Memory B cell (primary cell): ENCODE measurements at regions not wholly inside any gene's neighbourhood (a gene's known extent, or its start where the extent isn't known, plus 50 kb on each side); places are given as distances from the start of the nearest gene placed in this dataset.

Source experiments
- ATAC-seq: fragments of 150-1000 bp; cut with Tn5 transposase; 2 replicates; pipeline ENCODE4 v1.10.0; 2021; ENCODE audit warnings: low read depth, mild to moderate bottlenecking, moderate library complexity
- DNase-seq, 2 donors: peaks; one replicate each; pipeline ENCODE4 v3.0.0; 2022; ENCODE audit warnings: low spot score in 2 of 2
- H3K27ac Mint-ChIP-seq: one replicate; pipeline ENCODE4 v1.8.0; 2022; ENCODE audit warnings: mild to moderate bottlenecking, moderate library complexity, mixed read lengths
- H3K27me3 Mint-ChIP-seq: one replicate; pipeline ENCODE4 v1.8.0; 2022; ENCODE audit warnings: mixed read lengths
- H3K36me3 Mint-ChIP-seq: one replicate; pipeline ENCODE4 v1.8.0; 2022; ENCODE audit warnings: mild to moderate bottlenecking, mixed read lengths
- H3K4me1 Mint-ChIP-seq: one replicate; pipeline ENCODE4 v1.8.0; 2022; ENCODE audit warnings: mixed read lengths
- H3K4me3 Mint-ChIP-seq: one replicate; pipeline ENCODE4 v1.8.0; 2022; ENCODE audit warnings: mild to moderate bottlenecking, moderate library complexity, mixed read lengths
- H3K9me3 Mint-ChIP-seq: one replicate; pipeline ENCODE4 v1.8.0; 2022; ENCODE audit warnings: mixed read lengths

DNA sequence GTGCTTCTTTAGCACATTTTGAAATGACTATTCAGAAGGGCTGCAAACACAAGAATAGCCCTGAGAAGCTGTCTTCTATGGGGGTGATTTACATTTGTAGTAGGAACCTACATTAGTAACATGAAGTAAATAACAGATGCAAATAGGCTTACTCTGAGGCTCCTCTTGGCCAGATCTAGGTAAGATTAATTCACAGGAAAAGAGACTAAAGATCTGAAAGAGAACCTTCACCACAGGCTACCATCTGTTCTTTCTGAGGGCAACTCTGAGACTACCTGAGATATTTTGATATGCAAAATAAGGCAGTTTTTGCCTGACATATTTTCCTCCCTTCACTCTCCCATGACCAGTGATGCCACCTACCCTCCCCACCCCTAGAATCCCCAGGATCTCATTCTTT, 1267.8 kb downstream of the PLA2G4A start:
- no peak for DNase-seq
- Mint-ChIP-seq H3K9me3 (peaks cover 2% of the 10 kb centered on the region), H3K4me3 (no peak overlapping the region), H3K36me3 (no peaks in the 10 kb centered on the region), H3K27ac (no peak overlapping the region), H3K4me1 (no peaks in the 10 kb centered on the region), H3K27me3 (no peaks in the 10 kb centered on the region)
- no peak for ATAC-seq

DNA sequence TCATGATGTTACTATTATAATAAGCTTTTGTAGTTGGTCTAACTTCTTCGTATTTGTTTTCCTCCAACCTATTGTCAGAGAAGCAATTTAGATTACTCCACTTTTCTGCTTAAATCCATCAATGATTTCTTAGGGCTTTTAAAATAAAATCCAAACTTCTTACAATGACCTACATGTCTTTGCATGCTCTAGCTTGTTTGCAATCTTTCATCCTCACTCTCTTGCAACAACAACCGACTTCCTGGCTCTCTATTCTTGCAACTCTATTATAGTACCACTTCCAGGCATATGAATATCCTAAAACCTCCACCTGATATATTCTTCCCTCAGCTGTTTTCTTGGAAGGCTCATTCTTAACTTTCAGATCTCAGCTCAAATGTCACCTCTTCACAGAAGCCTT, 1288.7 kb downstream of the PLA2G4A start:
- Mint-ChIP-seq H3K9me3 (peaks cover 3% of the 10 kb centered on the region), H3K36me3 (no peaks in the 10 kb centered on the region), H3K27ac (no peak overlapping the region), H3K4me1 (no peaks in the 10 kb centered on the region), H3K27me3 (no peaks in the 10 kb centered on the region), H3K4me3 (no peak overlapping the region)
- ATAC-seq: no peak
- DNase-seq: no peak

DNA sequence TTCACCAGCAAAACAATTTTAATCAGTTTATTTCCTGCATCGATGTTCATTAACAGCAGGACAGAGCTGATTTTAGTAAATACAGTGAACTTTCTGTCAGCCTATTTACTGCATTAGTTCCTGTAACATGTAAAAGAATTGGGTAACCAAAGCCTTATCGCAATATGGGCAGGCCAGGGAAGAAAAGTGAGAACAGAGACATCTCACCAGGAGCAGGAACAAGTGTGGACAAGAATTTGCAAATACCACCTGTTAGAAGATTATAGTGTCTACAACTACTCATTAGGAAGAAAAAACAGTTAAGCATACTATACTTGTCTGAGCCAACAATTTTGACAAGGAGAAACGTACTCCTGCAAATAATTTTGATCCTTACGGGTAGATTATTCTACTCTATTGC, 1293.9 kb downstream of the PLA2G4A start:
- no peaks in the 10 kb centered on the region for H3K4me1 Mint-ChIP-seq
- H3K9me3 Mint-ChIP-seq: peaks cover 1% of the 10 kb centered on the region
- H3K4me3 Mint-ChIP-seq: no peak overlapping the region
- ATAC-seq (no peak), DNase-seq (no peak)
- no peaks in the 10 kb centered on the region for H3K27me3 Mint-ChIP-seq
- H3K36me3 Mint-ChIP-seq: no peaks in the 10 kb centered on the region
- H3K27ac Mint-ChIP-seq: no peak overlapping the region

DNA sequence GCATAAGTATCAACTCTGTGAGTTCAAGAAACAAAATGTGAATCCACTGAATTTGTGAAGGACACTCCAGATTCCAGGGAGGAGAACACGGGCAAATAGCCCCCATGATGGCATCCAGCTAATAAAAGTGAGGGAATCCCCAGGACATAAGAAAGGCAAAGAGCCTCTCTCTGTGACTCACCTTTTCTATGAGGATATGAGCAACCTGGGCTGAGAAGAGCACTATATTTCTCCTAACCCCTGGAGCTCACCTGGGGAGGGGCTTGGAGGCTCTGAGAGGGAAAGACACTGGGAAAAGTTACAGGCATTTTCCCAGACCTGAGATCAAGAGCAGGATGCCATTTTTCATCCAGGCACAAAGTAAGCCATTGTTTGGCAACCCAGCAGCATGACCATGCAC, 1298.8 kb downstream of the PLA2G4A start:
- H3K27ac Mint-ChIP-seq: no peak overlapping the region
- no peaks in the 10 kb centered on the region for H3K36me3 Mint-ChIP-seq
- DNase-seq (no peak), ATAC-seq (no peak)
- no peaks in the 10 kb centered on the region for H3K27me3 Mint-ChIP-seq
- no peak overlapping the region for H3K4me3 Mint-ChIP-seq
- no peaks in the 10 kb centered on the region for H3K4me1 Mint-ChIP-seq
- H3K9me3 Mint-ChIP-seq: peaks cover 2% of the 10 kb centered on the region

DNA sequence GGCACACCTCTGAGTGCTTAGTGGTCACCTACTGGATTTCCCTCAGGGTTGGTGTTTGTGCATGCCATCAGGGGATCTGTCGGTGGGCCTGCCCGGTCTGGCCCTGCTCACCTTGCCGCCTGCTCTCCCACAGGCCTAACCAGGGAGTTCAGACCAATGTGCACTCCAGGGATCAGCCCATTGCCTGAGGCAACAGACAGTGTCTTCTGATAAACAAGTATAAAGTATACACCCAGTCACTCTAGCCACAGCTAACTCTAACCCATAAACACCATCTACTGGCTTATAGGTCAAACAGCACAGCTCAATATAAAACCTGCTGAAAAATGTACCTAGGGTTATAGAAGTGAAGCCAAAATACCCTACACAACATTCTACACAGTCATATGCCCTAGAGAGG, 1300.0 kb downstream of the PLA2G4A start:
- DNase-seq: no peak
- Mint-ChIP-seq H3K36me3 (no peaks in the 10 kb centered on the region), H3K9me3 (peaks cover 4% of the 10 kb centered on the region)

DNA sequence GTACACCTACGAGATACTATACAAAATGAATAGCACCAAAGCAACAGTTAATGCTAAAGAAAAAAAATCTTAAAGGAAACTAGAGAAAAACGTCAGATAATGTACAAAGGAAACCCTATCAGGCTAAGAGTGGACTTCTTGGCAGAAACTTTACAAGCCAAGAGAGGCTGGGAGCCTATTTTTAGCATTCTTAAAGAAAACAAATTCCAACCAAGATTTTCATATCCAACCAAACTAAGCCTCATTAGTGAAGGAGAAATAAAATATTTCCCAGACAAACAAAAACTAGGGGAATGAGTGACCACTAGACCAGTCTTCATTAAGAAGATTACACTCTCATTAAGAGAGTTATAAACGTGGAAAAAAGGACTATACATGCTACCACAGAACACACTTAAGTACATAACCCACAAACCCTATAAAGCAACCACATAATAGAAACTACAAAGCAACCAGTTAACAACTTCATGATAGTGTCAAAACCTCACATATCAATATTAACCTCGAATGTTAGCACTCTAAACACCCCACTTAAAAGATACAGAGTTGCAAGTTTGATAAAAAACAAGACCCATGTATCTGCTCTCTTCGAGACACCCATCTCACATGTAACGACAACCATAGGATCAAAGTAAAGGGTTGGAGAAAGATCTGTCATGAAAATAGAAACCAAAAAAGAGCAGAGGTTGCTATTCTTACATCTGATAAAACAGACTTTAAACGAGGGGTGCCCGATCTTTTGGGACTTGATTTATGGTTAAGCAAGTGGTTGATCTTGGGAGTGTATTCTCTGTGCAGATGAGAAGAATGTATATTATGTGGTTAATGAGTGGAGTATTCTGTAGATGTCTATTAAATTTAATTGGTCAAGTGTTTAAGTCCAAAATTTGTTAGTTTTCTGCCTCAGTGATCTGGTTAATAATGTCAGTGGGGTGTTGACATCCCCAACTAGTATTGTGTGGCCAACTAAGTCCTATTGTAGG, 1301.4 kb downstream of the PLA2G4A start:
- DNase-seq: no peak
- Mint-ChIP-seq H3K9me3 (peaks cover 7% of the 10 kb centered on the region), H3K36me3 (no peaks in the 10 kb centered on the region), H3K27me3 (no peaks in the 10 kb centered on the region), H3K4me1 (no peaks in the 10 kb centered on the region), H3K27ac (no peak overlapping the region), H3K4me3 (no peak overlapping the region)
- no peak for ATAC-seq

More for the DNA sequence above, 1300.0 kb downstream of the PLA2G4A start:
- ATAC-seq: no peak
- Mint-ChIP-seq H3K4me3 (no peak overlapping the region), H3K27ac (no peak overlapping the region), H3K4me1 (no peaks in the 10 kb centered on the region), H3K27me3 (no peaks in the 10 kb centered on the region)

DNA sequence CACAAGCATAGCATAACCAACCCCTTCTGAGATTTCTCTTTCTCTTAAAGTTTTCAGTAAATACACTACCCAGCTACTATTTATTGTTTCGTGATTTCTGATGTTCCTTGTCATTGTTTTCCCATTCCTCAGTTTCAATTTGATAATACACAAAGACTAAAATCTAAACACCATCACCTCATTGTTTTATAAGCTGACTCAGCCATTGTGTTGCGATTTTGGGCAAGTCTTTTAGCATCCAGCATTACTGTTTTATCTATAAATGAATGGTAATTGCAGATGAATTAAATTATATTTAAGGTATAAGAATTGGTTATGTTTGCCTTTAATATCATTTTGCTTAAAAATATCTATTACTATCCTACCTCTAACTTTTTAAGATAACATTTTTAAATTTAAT, 1308.5 kb downstream of the PLA2G4A start:
- Mint-ChIP-seq H3K27ac (no peak overlapping the region), H3K4me1 (no peaks in the 10 kb centered on the region), H3K9me3 (peaks cover 7% of the 10 kb centered on the region), H3K27me3 (no peaks in the 10 kb centered on the region), H3K36me3 (no peaks in the 10 kb centered on the region), H3K4me3 (no peak overlapping the region)
- ATAC-seq (no peak), DNase-seq (no peak)

DNA sequence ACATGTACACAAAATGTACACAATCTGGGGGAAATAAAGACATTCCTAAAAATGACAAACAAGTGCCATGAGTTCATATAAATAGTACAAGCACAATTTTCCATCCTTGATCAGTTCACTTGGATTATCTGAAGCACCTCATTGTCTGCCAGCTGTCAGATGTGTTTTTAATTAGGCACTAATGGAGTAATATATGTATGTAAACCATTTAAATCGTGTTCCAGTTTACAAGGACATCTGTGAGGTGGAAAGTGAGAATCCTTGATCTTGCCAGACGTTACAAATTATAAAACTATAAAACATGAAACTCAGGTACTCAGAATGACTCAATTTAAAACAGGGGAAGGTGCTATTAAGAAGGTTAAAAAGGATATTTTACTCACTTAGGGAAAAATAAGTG, 1312.2 kb downstream of the PLA2G4A start:
- H3K4me3 Mint-ChIP-seq: no peak overlapping the region
- DNase-seq (no peak), ATAC-seq (no peak)
- H3K9me3 Mint-ChIP-seq: peaks cover 5% of the 10 kb centered on the region
- H3K27ac Mint-ChIP-seq: no peak overlapping the region
- no peaks in the 10 kb centered on the region for H3K4me1 Mint-ChIP-seq
- no peaks in the 10 kb centered on the region for H3K27me3 Mint-ChIP-seq
- no peaks in the 10 kb centered on the region for H3K36me3 Mint-ChIP-seq

DNA sequence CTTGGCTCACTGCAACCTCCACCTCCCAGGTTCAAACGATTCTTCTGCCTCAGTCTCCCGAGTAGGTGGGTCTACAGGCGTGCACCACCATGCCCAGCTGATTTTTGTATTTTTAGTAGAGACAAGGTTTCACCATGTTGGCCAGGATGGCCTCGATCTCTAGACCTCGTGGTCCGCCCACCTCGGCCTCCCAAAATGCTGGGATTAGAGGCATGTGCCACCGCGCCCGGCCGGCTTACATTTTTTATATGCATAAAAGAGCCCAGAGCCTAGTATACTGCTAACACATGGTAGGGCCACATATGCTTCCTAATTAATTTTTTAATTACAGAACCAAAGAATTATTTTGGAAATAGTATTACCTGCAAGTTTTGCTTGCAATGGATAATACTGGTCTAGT, 1325.4 kb downstream of the PLA2G4A start:
- no peak overlapping the region for H3K27ac Mint-ChIP-seq
- H3K36me3 Mint-ChIP-seq: no peaks in the 10 kb centered on the region
- no peak overlapping the region for H3K4me3 Mint-ChIP-seq
- peaks cover 2% of the 10 kb centered on the region for H3K9me3 Mint-ChIP-seq
- ATAC-seq: no peak
- no peaks in the 10 kb centered on the region for H3K4me1 Mint-ChIP-seq
- no peaks in the 10 kb centered on the region for H3K27me3 Mint-ChIP-seq
- DNase-seq: no peak

DNA sequence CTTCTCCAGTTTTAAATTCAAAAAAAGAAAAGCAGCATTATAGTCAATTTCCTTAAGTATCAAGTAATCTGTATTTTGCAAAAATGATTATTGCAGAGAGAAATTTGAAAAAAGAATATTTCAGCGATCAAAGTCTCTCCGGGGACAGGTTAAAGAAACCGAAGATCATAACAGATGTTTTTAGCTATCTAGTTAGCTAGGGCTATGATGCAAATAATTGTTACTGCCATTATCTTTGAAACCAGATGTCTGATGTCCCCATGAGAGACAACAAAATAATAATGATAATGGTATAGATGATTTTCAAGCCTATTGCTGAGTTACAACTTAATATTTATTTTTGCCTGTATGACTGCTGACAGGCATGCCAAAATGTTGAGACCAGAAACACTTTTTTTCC, 1326.0 kb downstream of the PLA2G4A start:
- ATAC-seq (no peak), DNase-seq (no peak)
- no peaks in the 10 kb centered on the region for H3K4me1 Mint-ChIP-seq

DNA sequence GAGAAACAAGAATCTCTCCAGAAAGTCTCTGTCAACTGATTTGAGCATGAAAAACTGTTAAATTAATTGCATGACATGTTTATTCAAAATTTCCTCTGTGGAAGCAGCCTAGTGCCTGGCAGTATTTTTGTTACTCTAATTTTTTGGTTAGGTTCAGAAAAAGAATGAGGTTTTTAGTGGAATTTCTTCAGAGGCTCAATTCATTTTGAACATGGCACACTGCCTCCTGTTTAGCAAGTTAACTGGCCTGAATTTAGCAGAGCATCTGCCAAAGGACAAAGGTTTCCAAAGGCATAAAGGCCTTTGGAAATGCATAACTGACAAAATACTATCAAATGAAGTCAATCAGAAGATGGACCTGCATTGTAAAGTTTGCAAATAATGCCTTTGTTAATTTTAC, 1326.5 kb downstream of the PLA2G4A start:
- Mint-ChIP-seq H3K4me3 (no peak overlapping the region), H3K9me3 (peaks cover 3% of the 10 kb centered on the region), H3K27ac (no peak overlapping the region), H3K27me3 (no peaks in the 10 kb centered on the region), H3K4me1 (no peaks in the 10 kb centered on the region), H3K36me3 (no peaks in the 10 kb centered on the region)
- DNase-seq (no peak), ATAC-seq (no peak)

More for the DNA sequence above, 1326.0 kb downstream of the PLA2G4A start:
- Mint-ChIP-seq H3K27ac (no peak overlapping the region), H3K9me3 (peaks cover 2% of the 10 kb centered on the region), H3K27me3 (no peaks in the 10 kb centered on the region), H3K4me3 (no peak overlapping the region), H3K36me3 (no peaks in the 10 kb centered on the region)

DNA sequence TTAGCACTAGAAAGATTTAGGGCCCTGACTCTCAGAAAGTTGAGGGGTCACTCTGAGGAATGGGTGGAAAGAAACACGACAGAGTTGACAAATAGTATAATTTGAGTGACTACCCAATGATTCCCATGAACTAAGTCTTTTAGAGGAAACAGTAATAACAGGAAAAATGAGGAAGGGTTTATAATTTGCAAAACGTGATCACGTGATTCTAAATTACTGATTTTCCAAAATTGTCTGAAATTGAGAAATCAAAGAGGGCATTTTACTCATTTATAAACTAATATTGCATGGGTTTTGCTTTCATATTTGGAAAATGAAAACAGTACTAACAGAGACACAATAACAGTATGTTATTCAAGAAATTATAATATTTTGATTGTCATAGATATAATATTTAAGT, 1335.7 kb downstream of the PLA2G4A start:
- no peak for DNase-seq
- Mint-ChIP-seq H3K27ac (no peak overlapping the region), H3K9me3 (peaks cover 4% of the 10 kb centered on the region), H3K4me3 (no peak overlapping the region), H3K4me1 (no peaks in the 10 kb centered on the region), H3K36me3 (no peaks in the 10 kb centered on the region), H3K27me3 (no peaks in the 10 kb centered on the region)
- ATAC-seq: no peak

DNA sequence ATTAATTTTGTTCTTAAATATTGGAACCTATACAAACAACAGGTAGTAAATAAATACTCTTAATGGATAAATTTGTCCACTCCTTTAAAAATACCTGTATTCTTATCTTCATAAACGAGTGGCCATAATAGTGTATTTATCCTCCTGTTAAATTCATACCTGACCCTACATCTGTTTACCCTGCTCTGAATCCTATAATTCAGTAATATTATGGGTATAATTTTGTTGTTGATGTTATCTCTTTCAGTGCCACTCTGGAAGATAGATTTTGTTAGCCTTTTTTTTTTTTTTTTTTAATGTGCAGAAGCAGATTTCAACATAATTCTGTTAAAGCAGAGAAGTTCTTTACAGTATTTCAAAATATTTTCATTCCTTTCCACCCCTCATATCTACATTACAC, 1337.9 kb downstream of the PLA2G4A start:
- H3K27me3 Mint-ChIP-seq: no peaks in the 10 kb centered on the region
- ATAC-seq: no peak
- H3K4me3 Mint-ChIP-seq: no peak overlapping the region
- no peak overlapping the region for H3K27ac Mint-ChIP-seq
- no peaks in the 10 kb centered on the region for H3K36me3 Mint-ChIP-seq
- no peaks in the 10 kb centered on the region for H3K4me1 Mint-ChIP-seq
- H3K9me3 Mint-ChIP-seq: peaks cover 3% of the 10 kb centered on the region
- DNase-seq: no peak

DNA sequence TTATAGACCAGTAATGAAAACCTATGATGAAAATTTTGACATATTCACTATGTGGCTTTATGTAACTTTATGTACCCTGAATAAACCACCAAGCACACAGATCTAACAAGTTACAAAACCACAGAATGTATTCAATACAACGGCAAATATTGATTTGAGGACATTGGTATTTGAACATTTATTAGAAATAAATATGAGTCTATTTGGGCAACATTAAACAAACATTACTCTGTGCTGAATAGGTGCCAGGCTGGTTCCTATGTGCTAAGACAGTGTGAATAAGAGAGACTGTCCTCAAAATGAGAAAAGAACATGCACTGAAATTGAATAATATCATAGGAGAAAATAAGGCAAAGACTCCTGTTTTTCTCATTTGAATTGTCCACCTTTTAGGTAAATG, 1341.2 kb downstream of the PLA2G4A start:
- no peaks in the 10 kb centered on the region for H3K36me3 Mint-ChIP-seq

DNA sequence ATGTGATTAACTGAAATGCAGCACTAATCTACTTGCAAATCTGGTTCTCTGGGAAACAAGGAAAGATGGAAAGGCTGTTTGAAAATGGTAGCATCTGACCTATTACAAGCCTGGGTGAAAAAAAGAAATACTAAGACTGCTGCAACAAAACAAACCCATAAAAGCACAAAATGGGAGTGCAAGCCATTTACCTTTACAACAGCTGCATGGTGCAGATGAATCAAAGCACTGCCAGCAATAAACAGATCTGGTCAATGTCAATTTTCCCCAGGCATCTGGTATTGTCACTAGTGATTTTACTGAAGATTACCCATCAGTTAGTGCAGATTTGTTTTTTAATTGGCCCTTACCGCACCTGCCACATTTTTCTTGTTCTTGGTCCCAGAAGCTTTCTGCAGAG, 1341.7 kb downstream of the PLA2G4A start:
- H3K9me3 Mint-ChIP-seq: no peaks in the 10 kb centered on the region
- H3K4me1 Mint-ChIP-seq: no peaks in the 10 kb centered on the region
- no peaks in the 10 kb centered on the region for H3K36me3 Mint-ChIP-seq
- ATAC-seq: no peak
- H3K27ac Mint-ChIP-seq: no peak overlapping the region
- no peaks in the 10 kb centered on the region for H3K27me3 Mint-ChIP-seq
- no peak for DNase-seq
- H3K4me3 Mint-ChIP-seq: no peak overlapping the region

More for the DNA sequence above, 1341.2 kb downstream of the PLA2G4A start:
- ATAC-seq: no peak
- Mint-ChIP-seq H3K27ac (no peak overlapping the region), H3K4me3 (no peak overlapping the region), H3K27me3 (no peaks in the 10 kb centered on the region), H3K4me1 (no peaks in the 10 kb centered on the region), H3K9me3 (no peaks in the 10 kb centered on the region)
- no peak for DNase-seq
